GM19395 (cell line): ENCODE measurements at regions not wholly inside any gene's neighbourhood (a gene's known extent, or its start where the extent isn't known, plus 50 kb on each side); places are given as distances from the start of the nearest gene placed in this dataset.
A peak's percentile ranks its signal among the peaks of the same experiment; 100 is the strongest.
"Not testable (repeated sequence)": the region's sequence is repeated elsewhere in the genome, so short reads cannot be mapped to it uniquely, and the experiment has no call there.

ENCODE experiments used
- ATAC-seq: cut with Tn5 transposase; IDR thresholded peaks from one replicate; pipeline ENCODE4 v1.9.1; 2021; ENCODE audit warnings: mild to moderate bottlenecking, moderate library complexity; ENCODE audit not compliant: unreplicated experiment

- no peak for ATAC-seq
These were observed 136.3 kb upstream of the BASP1 start for GRCh38 chr5:17081142-17081541.

DNA sequence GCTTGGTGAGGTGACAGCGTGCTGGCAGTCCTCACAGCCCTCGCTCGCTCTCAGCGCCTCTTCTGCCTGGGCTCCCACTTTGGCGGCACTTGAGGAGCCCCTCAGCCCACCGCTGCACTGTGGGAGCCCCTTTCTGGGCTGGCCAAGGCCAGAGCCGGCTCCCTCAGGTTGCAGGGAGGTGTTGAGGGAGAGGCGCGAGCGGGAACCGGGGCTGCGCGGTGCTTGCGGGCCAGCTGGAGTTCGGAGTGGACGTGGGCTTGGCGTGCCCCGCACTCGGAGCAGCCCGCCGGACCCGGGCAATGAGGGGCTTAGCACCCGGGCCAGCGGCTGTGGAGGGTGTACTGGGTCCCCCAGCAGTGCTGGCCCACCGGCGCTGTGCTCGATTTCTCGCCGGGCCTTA, 134.2 kb upstream of the BASP1 start:
- not testable (repeated sequence) for ATAC-seq

GRCh38 chr5:17087035-17087434, 130.4 kb upstream of the BASP1 start:
- ATAC-seq: no peak

- ATAC-seq: no peak
These were observed 129.4 kb upstream of the BASP1 start for GRCh38 chr5:17088051-17088450.

- ATAC-seq: no peak
These were observed 128.4 kb upstream of the BASP1 start for GRCh38 chr5:17089001-17089400.

GRCh38 chr5:17089690-17090089, 127.7 kb upstream of the BASP1 start:
- ATAC-seq: no peak

GRCh38 chr5:17090839-17091238, 126.6 kb upstream of the BASP1 start:
- no peak for ATAC-seq

DNA sequence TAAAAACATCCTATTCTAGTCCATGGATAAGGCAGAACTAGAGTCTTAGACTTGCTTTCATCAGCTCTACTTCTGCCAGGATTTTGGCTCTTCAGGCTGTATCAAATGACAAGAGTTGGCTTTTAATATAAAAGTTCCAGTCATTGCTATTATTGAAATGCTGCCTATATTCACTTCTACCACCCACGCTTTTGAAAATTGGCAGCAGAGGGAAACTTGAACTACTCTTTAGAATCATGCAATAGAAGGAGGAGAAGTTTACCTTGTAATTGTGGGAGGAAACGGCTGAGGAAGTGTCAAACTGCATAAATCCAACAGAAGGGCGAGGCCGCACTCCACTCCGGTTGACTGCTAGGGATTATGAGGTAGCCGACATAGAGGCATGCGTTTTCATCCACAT, 122.6 kb upstream of the BASP1 start:
- no peak for ATAC-seq

- no peak for ATAC-seq
These were observed 120.3 kb upstream of the BASP1 start for GRCh38 chr5:17096952-17097695.

GRCh38 chr5:17099946-17100345, 117.5 kb upstream of the BASP1 start:
- ATAC-seq: no peak

DNA sequence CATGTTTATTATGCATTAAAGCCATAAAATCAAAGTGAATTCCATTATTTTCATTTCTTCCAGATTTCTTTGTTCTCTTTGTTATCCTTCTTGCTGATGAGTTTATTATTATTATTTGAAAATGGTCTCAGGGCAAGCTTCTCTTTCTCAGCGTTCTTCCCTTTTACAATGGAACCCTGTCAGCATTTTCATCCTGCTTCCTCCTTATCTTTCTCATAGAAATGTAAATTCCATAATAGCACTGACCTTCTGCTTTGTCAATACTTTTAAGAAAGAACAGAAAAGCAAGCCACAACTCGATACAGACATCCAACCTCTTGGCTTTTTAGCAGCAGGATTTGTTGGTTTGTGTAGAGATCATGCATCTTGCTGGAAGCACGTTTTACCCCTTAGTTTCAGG, 114.0 kb upstream of the BASP1 start:
- no peak for ATAC-seq

GRCh38 chr5:17105744-17106418, 111.5 kb upstream of the BASP1 start:
- ATAC-seq: no peak

DNA sequence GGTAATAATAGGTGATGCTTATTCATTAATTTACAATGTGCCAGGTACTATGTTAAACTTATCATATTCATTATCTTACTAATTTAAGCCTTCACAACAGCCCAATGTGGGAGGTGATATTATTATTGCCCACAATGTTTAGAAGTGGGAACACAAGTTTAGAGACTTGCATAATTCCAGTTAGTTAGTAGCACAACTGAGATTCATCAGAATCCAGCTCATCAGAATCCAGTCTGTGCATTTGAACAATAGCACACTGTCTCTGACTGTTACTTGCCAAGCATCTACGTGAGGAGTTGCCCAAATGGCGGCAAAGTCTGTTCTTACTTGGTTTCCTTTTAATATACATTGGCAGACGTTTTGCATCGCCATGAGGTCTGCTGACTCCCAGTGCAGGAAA, 110.9 kb upstream of the BASP1 start:
- ATAC-seq: no peak

GRCh38 chr5:17112091-17112716, 105.2 kb upstream of the BASP1 start:
- not testable (repeated sequence) for ATAC-seq

DNA sequence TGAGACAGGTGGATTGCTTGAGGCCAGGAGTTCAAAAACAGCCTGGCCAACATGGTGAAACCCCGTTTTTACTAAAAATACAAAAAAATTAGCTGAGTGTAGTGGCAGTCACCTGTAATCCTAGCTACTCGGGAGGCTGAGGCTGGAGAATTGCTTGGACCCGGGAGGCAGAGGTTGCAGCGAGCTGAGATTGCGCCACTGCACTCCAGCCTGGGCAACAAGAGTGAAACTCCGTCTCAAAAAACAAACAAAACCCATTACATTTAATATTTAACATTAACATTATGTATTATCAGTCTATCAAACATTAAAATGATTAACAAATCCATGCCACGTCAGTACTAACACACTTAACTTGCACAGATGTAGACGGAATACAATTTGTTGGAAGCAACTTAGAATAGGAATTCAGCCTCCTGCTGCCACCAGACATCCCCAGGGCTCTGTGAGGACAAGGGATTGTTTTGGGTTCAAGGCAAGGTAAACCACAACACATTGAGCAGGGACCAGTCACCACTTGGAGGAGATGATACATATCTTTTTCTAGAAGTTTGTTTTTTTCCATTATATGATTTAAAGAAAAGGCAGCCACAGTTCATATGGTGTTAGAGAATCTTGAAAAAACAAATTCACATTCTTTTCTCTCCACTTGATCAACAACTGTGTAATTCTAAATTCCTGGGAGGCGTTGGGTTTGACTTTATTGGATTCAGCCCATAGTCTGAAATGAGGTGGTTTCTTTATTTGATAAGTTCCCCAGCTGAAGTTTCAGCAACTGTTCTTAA, 104.1 kb upstream of the BASP1 start:
- ATAC-seq: no peak

GRCh38 chr5:17114233-17114632, 103.2 kb upstream of the BASP1 start:
- no peak for ATAC-seq

DNA sequence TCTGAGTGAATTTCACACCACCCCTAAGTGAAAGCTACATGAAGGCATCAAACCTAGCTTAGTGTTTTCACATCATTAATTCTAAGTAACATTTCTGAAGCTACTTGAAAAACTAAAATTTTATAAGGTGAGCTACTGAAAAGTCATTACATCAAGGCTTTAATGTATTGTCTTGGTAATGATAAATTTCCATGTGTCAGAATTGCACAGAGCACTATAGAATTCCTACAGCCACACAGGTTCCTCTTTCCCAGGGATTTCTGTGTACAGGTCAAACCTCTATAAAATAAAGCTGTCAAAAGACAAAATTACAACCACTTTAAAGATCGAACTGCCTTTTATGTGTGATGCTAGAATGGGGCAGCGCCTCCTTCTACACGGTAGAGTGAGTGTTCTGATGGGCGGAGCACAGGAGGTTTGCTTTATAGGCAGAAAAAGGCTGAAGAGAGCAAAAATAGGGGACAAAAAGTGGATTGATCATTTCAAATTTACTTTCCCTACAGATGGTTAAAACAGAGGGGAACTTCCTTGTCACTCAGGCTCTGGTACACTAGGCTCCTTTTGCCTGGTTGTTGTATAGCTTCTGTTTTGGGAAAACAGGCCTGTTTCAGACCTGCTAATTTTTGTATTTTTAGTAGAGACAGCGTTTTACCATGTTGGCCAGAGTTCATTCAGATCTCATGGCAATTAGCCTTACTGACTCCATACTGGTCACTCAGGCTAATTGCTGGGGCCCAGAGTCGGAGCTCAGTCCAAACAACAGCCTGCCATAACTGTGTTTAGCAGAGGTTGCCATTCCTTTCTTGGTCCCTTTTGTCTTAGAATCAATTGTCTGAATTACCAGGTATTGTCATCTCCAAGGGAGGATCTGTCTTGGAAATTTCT, 102.5 kb upstream of the BASP1 start:
- no peak for ATAC-seq

DNA sequence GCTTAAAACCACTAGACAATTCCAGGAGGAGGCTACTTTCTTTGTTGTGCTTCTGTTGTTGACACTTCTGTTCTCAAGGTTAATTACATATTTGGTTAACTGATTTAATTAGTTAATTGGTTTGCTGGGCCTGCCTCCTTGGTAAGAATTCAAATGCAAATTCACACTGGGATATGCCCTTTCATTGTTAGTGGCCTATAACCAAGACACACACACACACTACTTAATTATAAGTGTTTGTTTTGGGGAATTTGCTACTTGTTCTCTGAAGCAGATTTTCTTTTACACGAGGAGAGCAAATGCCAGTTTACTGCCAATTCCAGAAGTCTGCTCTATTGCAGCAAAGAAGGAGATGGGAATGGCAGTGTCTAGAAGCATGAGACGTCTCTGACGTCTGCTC, 101.6 kb upstream of the BASP1 start:
- no peak for ATAC-seq

- peak; percentile 65 for ATAC-seq
These were observed 98.8 kb upstream of the BASP1 start for GRCh38 chr5:17118631-17119030.

DNA sequence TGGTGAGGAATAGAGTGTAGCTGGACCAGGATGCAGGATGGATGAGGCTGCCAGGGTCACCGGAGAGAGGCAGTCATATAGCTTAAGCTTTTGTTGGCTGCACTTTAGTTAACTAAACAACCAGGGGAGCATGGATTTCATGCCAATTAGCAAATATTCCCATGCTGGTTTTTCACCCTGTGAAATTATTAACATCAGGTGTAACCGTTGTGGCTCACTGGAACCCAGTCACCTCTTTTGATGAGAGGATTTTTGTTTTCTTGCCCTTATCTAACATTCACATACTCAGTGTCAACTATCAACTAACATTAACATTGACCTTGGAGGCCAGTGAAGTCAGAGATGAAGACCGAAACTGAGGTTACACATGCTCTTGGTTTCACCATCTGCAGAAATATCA, 97.2 kb upstream of the BASP1 start:
- no peak for ATAC-seq
